K562 (cell line): ENCODE measurements at regions not wholly inside any gene's neighbourhood (a gene's known extent, or its start where the extent isn't known, plus 50 kb on each side); places are given as distances from the start of the nearest gene placed in this dataset.

Experiments
- ATAC-seq: fragments of 200-7000 bp; cut with Tn5 transposase; 3 replicates; pipeline ENCODE4 v1.9.1; 2020; ENCODE audit warnings: moderate library complexity
- BruUV-seq: library from RNA; stranded (reverse); fragments of 400-500 nt; replicated peaks from 2 replicates; lab custom pipeline; 2021; lab: Mats Ljungman, UMichigan
- CTCF ChIA-PET: fragments of 300-600 bp; formaldehyde crosslinking; extraction: SDS; loops from one replicate; lab custom pipeline; 2021; ENCODE audit warnings: low intra/inter-chr PET ratio; lab: Yijun Ruan, JAX
- POLR2A ChIA-PET: fragments of 300-600, 350-650 bp; sonication (Branson Sonifier 250); formaldehyde crosslinking; extraction: SDS; loops from one replicate; lab custom pipeline; 2021; ENCODE audit warnings: antibody characterized with exemption, inconsistent platforms; lab: Yijun Ruan, JAX
- DNase-seq, 4 experiments: peaks; one replicate each; pipeline versions ENCODE4 v3.0.0 to v3.0.0-alpha.2; 2011 to 2018; ENCODE audit warnings: low spot score in 3 of 4, mixed read lengths in 3 of 4; ENCODE audit errors: extremely low read depth in 1 of 4
- FAIRE-seq: peaks from 2 replicates; lab custom pipeline; 2011; peaks lifted over from hg19 to GRCh38; lab: Jason Lieb, UNC
- H2AFZ ChIP-seq: 2 replicates; pipeline ENCODE4 v1.6.0; 2011; ENCODE audit warnings: low read depth, low read length, control low read depth, inconsistent platforms
- H3K27ac ChIP-seq: fragments of 200-600 bp; 3 replicates; pipeline ENCODE4 v1.8.0; 2011; ENCODE audit warnings: low read depth, mild to moderate bottlenecking, control low read depth, inconsistent platforms, low read length, moderate library complexity, mixed read lengths; ENCODE audit errors: extremely low read depth
- H3K27me3 ChIP-seq, 2 experiments: fragments of 300-600 bp in 1 of 2; 2 replicates in 1 of 2; 3 replicates in 1 of 2; pipeline versions ENCODE4 v1.6.0 to v1.8.0; 2011; ENCODE audit warnings: inconsistent platforms in 2 of 2, low read length in 2 of 2, mild to moderate bottlenecking in 1 of 2, mixed read lengths in 1 of 2, moderate library complexity in 1 of 2; ENCODE audit not compliant: control insufficient read depth in 2 of 2, insufficient read depth in 2 of 2
- H3K36me3 ChIP-seq: fragments of 300-600 bp; 3 replicates; pipeline ENCODE4 v1.8.0; 2011; ENCODE audit warnings: mild to moderate bottlenecking, low read length, inconsistent platforms; ENCODE audit not compliant: control insufficient read depth, insufficient read depth
- H3K4me1 ChIP-seq, 2 experiments: fragments of 200-600 bp in 1 of 2; replicated peaks in 1 of 2; 2 replicates in 1 of 2; 3 replicates in 1 of 2; pipeline versions ENCODE4 v1.5.1 to v1.8.0; 2011; ENCODE audit warnings: inconsistent platforms in 2 of 2, low read length in 2 of 2, mild to moderate bottlenecking in 1 of 2, mixed read lengths in 1 of 2, moderate library complexity in 1 of 2; ENCODE audit not compliant: control insufficient read depth in 2 of 2, insufficient read depth in 2 of 2
- H3K4me2 ChIP-seq: 2 replicates; pipeline ENCODE4 v1.6.1; 2011; ENCODE audit warnings: low read length, control low read depth, inconsistent platforms, mixed read lengths; ENCODE audit not compliant: insufficient read depth
- H3K4me3 ChIP-seq: fragments of 200-600 bp; sonication (generic), shearing (Covaris generic); 2 replicates; pipeline ENCODE4 v1.5.1; 2016; ENCODE audit warnings: control low read depth, inconsistent platforms
- H3K79me2 ChIP-seq: fragments of 200-600 bp; 3 replicates; pipeline ENCODE4 v1.8.0; 2011; ENCODE audit warnings: low read length, inconsistent platforms; ENCODE audit not compliant: control insufficient read depth, insufficient read depth
- H3K9ac ChIP-seq, 2 experiments: 2 replicates each; pipeline versions ENCODE4 v1.6.0 to v1.6.1; 2011; ENCODE audit warnings: low read depth in 2 of 2, low read length in 2 of 2, control low read depth in 1 of 2, inconsistent platforms in 1 of 2, mild to moderate bottlenecking in 1 of 2, mixed read lengths in 1 of 2; ENCODE audit not compliant: insufficient read depth in 1 of 2
- H3K9me1 ChIP-seq: one replicate; pipeline ENCODE4 v1.6.0; 2011; ENCODE audit warnings: inconsistent platforms, mild to moderate bottlenecking, low read length, moderate library complexity; ENCODE audit not compliant: control insufficient read depth, insufficient read depth
- H3K9me3 ChIP-seq: replicated peaks from 2 replicates; pipeline ENCODE4 v1.5.1; 2011; ENCODE audit warnings: low read depth, low read length, inconsistent platforms; ENCODE audit not compliant: control insufficient read depth, insufficient read depth
- H4K20me1 ChIP-seq: replicated peaks from 2 replicates; pipeline ENCODE4 v1.6.1; 2011; ENCODE audit warnings: low read length, inconsistent platforms, mixed read lengths; ENCODE audit not compliant: control insufficient read depth, insufficient read depth
- CBFB ChIP-seq: sonication (generic); formaldehyde crosslinking; IDR thresholded peaks from 2 replicates; pipeline ENCODE4 v1.4.0; 2020; ENCODE audit warnings: mild to moderate bottlenecking, missing genetic modification reagents
- E2F3 ChIP-seq: fragments of 250-450 bp; sonication (Bioruptor Pico); IDR thresholded peaks from 2 replicates; pipeline ENCODE4 v1.4.0; 2020; ENCODE audit warnings: mild to moderate bottlenecking
- FOXA3 ChIP-seq, 2 experiments: fragments of 450-650 bp in 1 of 2; sonication (generic) in 1 of 2; formaldehyde crosslinking; IDR thresholded peaks in 1 of 2; conservative IDR thresholded peaks in 1 of 2; 2 replicates each; pipeline versions ENCODE4 v1.4.0 to v1.8.0; 2020 to 2022; ENCODE audit warnings: mild to moderate bottlenecking in 2 of 2, missing genetic modification reagents in 1 of 2
- HMGN3 ChIP-seq: IDR thresholded peaks from 2 replicates; pipeline ENCODE4 v1.6.1; 2011; ENCODE audit warnings: borderline replicate concordance, low read depth, mild to moderate bottlenecking, mixed read lengths, low read length; ENCODE audit not compliant: insufficient read length; ENCODE audit errors: extremely low read depth
- MAFG ChIP-seq: fragments of 450-650 bp; conservative IDR thresholded peaks from 2 replicates; pipeline ENCODE4 v1.6.1; 2016; ENCODE audit warnings: missing genetic modification characterization, missing compliant biosample characterization
- MAFK ChIP-seq: IDR thresholded peaks from 2 replicates; pipeline ENCODE4 v1.6.1; 2011; ENCODE audit warnings: low read length, improper control_type of control experiment
- NONO ChIP-seq, 2 experiments: fragments of 200-400 bp in 1 of 2; fragments of 450-650 bp in 1 of 2; formaldehyde crosslinking in 1 of 2; IDR thresholded peaks; 2 replicates each; pipeline ENCODE4 v1.6.1; 2017; ENCODE audit warnings: low read depth in 2 of 2, mild to moderate bottlenecking in 2 of 2, moderate library complexity in 2 of 2, low read length in 1 of 2
- SIN3B ChIP-seq: fragments of 450-650 bp; IDR thresholded peaks from 2 replicates; pipeline ENCODE4 v1.6.1; 2017; ENCODE audit warnings: low read depth, mild to moderate bottlenecking, moderate library complexity
- SPI1 ChIP-seq: IDR thresholded peaks from 2 replicates; pipeline ENCODE4 v1.6.1; 2011; ENCODE audit warnings: low read depth, low read length, control low read depth, borderline replicate concordance
- ZNF316 ChIP-seq: fragments of 450-650 bp; IDR thresholded peaks from 2 replicates; pipeline ENCODE4 v1.6.1; 2016
- ZNF354B ChIP-seq: fragments of 250-450 bp; sonication (Bioruptor Pico); IDR thresholded peaks from 2 replicates; pipeline ENCODE4 v1.4.0; 2020
- WGBS: fragments of 100-300 bp; shearing (Covaris generic); methylation state at CpG from one replicate; pipeline ENCODE4 v1.1.6; 2016; ENCODE audit warnings: low coverage, mixed read lengths; ENCODE audit not compliant: insufficient coverage; ENCODE audit errors: missing lambda C conversion rate; 5-methylcytosine and 5-hydroxymethylcytosine counted together
- in situ Hi-C: fragments of 300-500 bp; cut with MboI; formaldehyde crosslinking; loops from 4 replicates; pipeline ENCODE4 v1.15.0; 2018; ENCODE audit warnings: inconsistent platforms, mixed read lengths
- intact Hi-C: fragments of 100-400 bp; cut with micrococcal nuclease; formaldehyde crosslinking; loops from 2 replicates; pipeline ENCODE4 v1.14.2; 2022
- TF ChIP-seq, protein P1 (sequence below): fragments of 250-450 bp; sonication (Bioruptor Pico); IDR thresholded peaks from 2 replicates; pipeline ENCODE4 v1.8.0; 2022; ENCODE audit warnings: moderate library complexity, mild to moderate bottlenecking, inconsistent platforms
- TF ChIP-seq, protein P2 (sequence below): IDR thresholded peaks from 2 replicates; pipeline ENCODE4 v1.6.1; 2016; ENCODE audit warnings: missing genetic modification characterization, missing compliant biosample characterization

GRCh38 chr9:118689280-118689679 is 680.0 kb downstream of the BRINP1 start:
- H3K9me3 ChIP-seq = no peaks in the 10 kb centered on the region; the same call in none of the 2 replicates

More at GRCh38 chr9:118689280-118689679, 680.0 kb downstream of the BRINP1 start:
- ChIA-PET CTCF (no interaction called here), POLR2A (interaction anchor here (0.7 kb wide), 1 partner anchor 139 kb away, joined by 3 read pairs; no protein-coding TSS in a partner anchor)
- in situ Hi-C loops (no loop called here), intact Hi-C loops (no loop called here)
- H3K36me3 ChIP-seq = no peaks in the 10 kb centered on the region
- H3K9me1 ChIP-seq = no peaks in the 10 kb centered on the region
- no peaks in the 10 kb centered on the region for H3K4me1 ChIP-seq
- no peaks in the 10 kb centered on the region for H3K27me3 ChIP-seq
- H3K4me2 ChIP-seq = no peak overlapping the region
- no peak for FAIRE-seq
- H3K9ac ChIP-seq = no peak overlapping the region
- H3K4me3 ChIP-seq = no peak overlapping the region
- ATAC-seq = no peak
- TF ChIP-seq MAFK = peak; percentile 58
- TF ChIP-seq, protein P1, sequence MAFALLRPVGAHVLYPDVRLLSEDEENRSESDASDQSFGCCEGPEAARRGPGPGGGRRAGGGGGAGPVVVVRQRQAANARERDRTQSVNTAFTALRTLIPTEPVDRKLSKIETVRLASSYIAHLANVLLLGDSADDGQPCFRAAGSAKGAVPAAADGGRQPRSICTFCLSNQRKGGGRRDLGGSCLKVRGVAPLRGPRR = no peak
- TF ChIP-seq MAFG = 0 out of 2 replicates have a peak, but pooled peaks have one; percentile 8
- TF ChIP-seq, protein P2, sequence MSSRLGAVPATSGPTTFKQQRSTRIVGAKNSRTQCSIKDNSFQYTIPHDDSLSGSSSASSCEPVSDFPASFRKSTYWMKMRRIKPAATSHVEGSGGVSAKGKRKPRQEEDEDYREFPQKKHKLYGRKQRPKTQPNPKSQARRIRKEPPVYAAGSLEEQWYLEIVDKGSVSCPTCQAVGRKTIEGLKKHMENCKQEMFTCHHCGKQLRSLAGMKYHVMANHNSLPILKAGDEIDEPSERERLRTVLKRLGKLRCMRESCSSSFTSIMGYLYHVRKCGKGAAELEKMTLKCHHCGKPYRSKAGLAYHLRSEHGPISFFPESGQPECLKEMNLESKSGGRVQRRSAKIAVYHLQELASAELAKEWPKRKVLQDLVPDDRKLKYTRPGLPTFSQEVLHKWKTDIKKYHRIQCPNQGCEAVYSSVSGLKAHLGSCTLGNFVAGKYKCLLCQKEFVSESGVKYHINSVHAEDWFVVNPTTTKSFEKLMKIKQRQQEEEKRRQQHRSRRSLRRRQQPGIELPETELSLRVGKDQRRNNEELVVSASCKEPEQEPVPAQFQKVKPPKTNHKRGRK (tag) = no peak
- TF ChIP-seq FOXA3 (CRISPR knock-in tag; conservative IDR thresholded peaks at IDR 0.05 in 1 of 2, IDR thresholded peaks at IDR 0.05 in 1 of 2) = no peak
- no peak for TF ChIP-seq NONO (IDR thresholded peaks at IDR 0.05; ENCODE audit: low read depth in 2 of 2, low read length in 1 of 2)
- no peak for TF ChIP-seq SIN3B
- TF ChIP-seq SPI1 = no peak
- peak; percentile 23; the same call in 1 of the 2 replicates for TF ChIP-seq ZNF316
- TF ChIP-seq CBFB (CRISPR knock-in tag) = no peak
- TF ChIP-seq ZNF354B (CRISPR knock-in tag) = no peak
- no peak for TF ChIP-seq E2F3 (CRISPR knock-in tag)
- no peak for TF ChIP-seq HMGN3
- H2AFZ ChIP-seq = no peak overlapping the region
- H3K79me2 ChIP-seq = no peaks in the 10 kb centered on the region
- no peak overlapping the region for H3K27ac ChIP-seq
- no peaks in the 10 kb centered on the region for H4K20me1 ChIP-seq
- DNase-seq = no peak
- 0% methylated on average over 1 of the region's 1 CpG for WGBS
- BruUV-seq = no TSS peak
